Natural killer cell (primary cell): ENCODE measurements at regions not wholly inside any gene's neighbourhood (a gene's known extent, or its start where the extent isn't known, plus 50 kb on each side); places are given as distances from the start of the nearest gene placed in this dataset.

ENCODE experiments used
- ATAC-seq, 3 donors: fragments of 150-1000 bp in 2 of 3; fragments of 200-7000 bp in 1 of 3; cut with Tn5 transposase; 1 replicate in 1 of 3; 2 replicates in 2 of 3; pipeline ENCODE4 v1.10.0; 2021; ENCODE audit warnings: mild to moderate bottlenecking in 2 of 3, moderate library complexity in 2 of 3
- DNase-seq, 2 donors: peaks; one replicate each; pipeline versions ENCODE4 v3.0.0 to v3.0.0-alpha.2; 2013 to 2021; ENCODE audit warnings: mixed read lengths in 1 of 2
- H3K27ac ChIP-seq: one replicate; pipeline ENCODE4 v1.5.1; 2013; ENCODE audit warnings: mild to moderate bottlenecking, low read length
- H3K27me3 ChIP-seq: one replicate; pipeline ENCODE4 v1.6.1; 2013; ENCODE audit warnings: low read length; ENCODE audit not compliant: control insufficient read depth, insufficient read depth
- H3K36me3 ChIP-seq: one replicate; pipeline ENCODE4 v1.6.1; 2013; ENCODE audit warnings: low read length; ENCODE audit not compliant: control insufficient read depth, insufficient read depth
- H3K4me1 ChIP-seq: one replicate; pipeline ENCODE4 v1.6.1; 2013; ENCODE audit warnings: low read length; ENCODE audit not compliant: control insufficient read depth, insufficient read depth
- H3K4me3 ChIP-seq: one replicate; pipeline ENCODE4 v1.5.1; 2013; ENCODE audit warnings: low read length
- H3K9me3 ChIP-seq: one replicate; pipeline ENCODE4 v1.6.1; 2013; ENCODE audit warnings: low read length; ENCODE audit not compliant: control insufficient read depth, insufficient read depth
- H3K27ac Mint-ChIP-seq, 2 donors: one replicate each; pipeline ENCODE4 v1.8.0; 2022; ENCODE audit warnings: mild to moderate bottlenecking in 2 of 2, mixed read lengths in 2 of 2, moderate library complexity in 1 of 2
- H3K27me3 Mint-ChIP-seq, 2 donors: one replicate each; pipeline ENCODE4 v1.8.0; 2022; ENCODE audit warnings: low read depth in 2 of 2, mixed read lengths in 2 of 2
- H3K36me3 Mint-ChIP-seq: one replicate; pipeline ENCODE4 v1.8.0; 2022; ENCODE audit warnings: mixed read lengths
- H3K4me1 Mint-ChIP-seq, 2 donors: one replicate each; pipeline ENCODE4 v1.8.0; 2022; ENCODE audit warnings: mixed read lengths in 2 of 2
- H3K4me3 Mint-ChIP-seq: one replicate; pipeline ENCODE4 v1.8.0; 2022; ENCODE audit warnings: mild to moderate bottlenecking, moderate library complexity, mixed read lengths
- H3K9me3 Mint-ChIP-seq, 2 donors: one replicate each; pipeline ENCODE4 v1.8.0; 2022; ENCODE audit warnings: mixed read lengths in 2 of 2
- WGBS: methylation state at CpG from one replicate; pipeline ENCODE4 v1.1.7; 2013; ENCODE audit warnings: missing lambda C conversion rate; ENCODE audit not compliant: insufficient coverage; 5-methylcytosine and 5-hydroxymethylcytosine counted together
- intact Hi-C: fragments of 100-400 bp; cut with micrococcal nuclease; formaldehyde crosslinking; loops from one replicate; pipeline ENCODE4 v1.14.2; 2022
- TF ChIP-seq, protein P1 (sequence below): fragments of 200-600 bp; IDR thresholded peaks from one replicate; pipeline ENCODE4 v1.8.0; 2022; ENCODE audit warnings: antibody characterized with exemption

DNA sequence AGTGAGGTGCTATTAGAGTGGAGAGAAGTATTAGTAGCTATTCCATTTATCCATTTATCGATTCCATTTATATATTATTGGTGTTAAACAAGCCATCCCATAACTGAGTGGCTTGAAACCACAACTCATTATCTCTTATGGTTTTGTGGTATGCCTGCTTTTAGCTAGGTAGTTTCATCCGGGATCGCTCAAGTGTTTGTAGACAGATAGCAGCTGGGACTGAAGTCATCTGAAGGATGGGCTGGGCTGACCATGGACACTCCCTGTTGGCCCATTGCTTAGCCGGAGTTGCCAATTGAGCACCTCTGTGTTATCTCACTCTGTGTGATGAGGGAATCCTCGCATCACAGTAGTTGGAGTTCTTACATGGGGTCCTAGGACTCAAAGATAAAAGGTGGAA lies 622.5 kb downstream of the PLA2G4A start:
- Mint-ChIP-seq H3K4me1 (no peaks in the 10 kb centered on the region), H3K36me3 (no peaks in the 10 kb centered on the region), H3K27ac (no peak overlapping the region), H3K4me3 (no peak overlapping the region), H3K27me3 (no peaks in the 10 kb centered on the region), H3K9me3 (peaks cover 6 to 21% of the 10 kb centered on the region in 2 donors)
- TF ChIP-seq, protein P1, sequence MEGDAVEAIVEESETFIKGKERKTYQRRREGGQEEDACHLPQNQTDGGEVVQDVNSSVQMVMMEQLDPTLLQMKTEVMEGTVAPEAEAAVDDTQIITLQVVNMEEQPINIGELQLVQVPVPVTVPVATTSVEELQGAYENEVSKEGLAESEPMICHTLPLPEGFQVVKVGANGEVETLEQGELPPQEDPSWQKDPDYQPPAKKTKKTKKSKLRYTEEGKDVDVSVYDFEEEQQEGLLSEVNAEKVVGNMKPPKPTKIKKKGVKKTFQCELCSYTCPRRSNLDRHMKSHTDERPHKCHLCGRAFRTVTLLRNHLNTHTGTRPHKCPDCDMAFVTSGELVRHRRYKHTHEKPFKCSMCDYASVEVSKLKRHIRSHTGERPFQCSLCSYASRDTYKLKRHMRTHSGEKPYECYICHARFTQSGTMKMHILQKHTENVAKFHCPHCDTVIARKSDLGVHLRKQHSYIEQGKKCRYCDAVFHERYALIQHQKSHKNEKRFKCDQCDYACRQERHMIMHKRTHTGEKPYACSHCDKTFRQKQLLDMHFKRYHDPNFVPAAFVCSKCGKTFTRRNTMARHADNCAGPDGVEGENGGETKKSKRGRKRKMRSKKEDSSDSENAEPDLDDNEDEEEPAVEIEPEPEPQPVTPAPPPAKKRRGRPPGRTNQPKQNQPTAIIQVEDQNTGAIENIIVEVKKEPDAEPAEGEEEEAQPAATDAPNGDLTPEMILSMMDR, result no peak
- no peaks in the 10 kb centered on the region for H3K9me3 ChIP-seq
- H3K27me3 ChIP-seq, result no peaks in the 10 kb centered on the region
- intact Hi-C loops, result no loop called here
- 93% methylated on average over 4 of the region's 5 CpGs for WGBS
- H3K4me3 ChIP-seq, result no peak overlapping the region
- no peak overlapping the region for H3K27ac ChIP-seq
- ATAC-seq (no peak), DNase-seq (no peak)
- no peaks in the 10 kb centered on the region for H3K4me1 ChIP-seq
- no peaks in the 10 kb centered on the region for H3K36me3 ChIP-seq

GRCh38 chr1:187454010-187454409 lies 625.3 kb downstream of the PLA2G4A start:
- no peaks in the 10 kb centered on the region for H3K4me1 Mint-ChIP-seq
- intact Hi-C loops, result no loop called here
- Histone ChIP-seq H3K36me3 (no peaks in the 10 kb centered on the region), H3K9me3 (no peaks in the 10 kb centered on the region), H3K4me1 (no peaks in the 10 kb centered on the region), H3K4me3 (no peak overlapping the region), H3K27me3 (no peaks in the 10 kb centered on the region), H3K27ac (no peak overlapping the region)
- no peaks in the 10 kb centered on the region for H3K27me3 Mint-ChIP-seq
- H3K27ac Mint-ChIP-seq, result no peak overlapping the region
- DNase-seq, result no peak
- no CpG with 5 or more reads among the region's 3 CpGs for WGBS
- TF ChIP-seq, protein P1, result no peak
- H3K4me3 Mint-ChIP-seq, result no peak overlapping the region
- no peaks in the 10 kb centered on the region for H3K36me3 Mint-ChIP-seq
- peaks cover 6 to 23% of the 10 kb centered on the region in 2 donors for H3K9me3 Mint-ChIP-seq
- no peak for ATAC-seq

DNA sequence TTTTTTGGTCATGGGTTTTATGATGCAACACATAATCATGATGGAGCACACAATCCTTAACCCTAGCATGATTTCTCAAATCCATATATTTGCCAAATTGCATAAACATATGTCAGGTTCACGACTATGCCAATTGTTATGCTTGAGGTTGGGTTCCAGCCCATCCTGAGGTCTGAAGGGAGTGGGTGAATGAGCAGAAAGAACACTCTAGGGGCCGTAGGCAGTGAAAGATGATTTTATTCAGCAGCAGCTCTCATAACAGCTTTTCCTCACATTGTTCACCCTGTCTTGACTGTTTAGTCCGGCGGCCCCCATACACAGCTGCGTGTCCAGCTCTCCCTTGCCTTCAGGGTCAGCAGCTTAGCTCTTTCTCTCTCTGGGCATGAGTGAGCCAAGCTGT lies 627.7 kb downstream of the PLA2G4A start:
- H3K4me3 ChIP-seq, result no peak overlapping the region
- intact Hi-C loops, result no loop called here
- Mint-ChIP-seq H3K36me3 (peaks cover 6% of the 10 kb centered on the region), H3K4me1 (no peaks in the 10 kb centered on the region), H3K27ac (no peak overlapping the region), H3K4me3 (no peak overlapping the region), H3K27me3 (no peaks in the 10 kb centered on the region), H3K9me3 (peaks cover 6 to 25% of the 10 kb centered on the region in 2 donors)
- H3K4me1 ChIP-seq, result no peaks in the 10 kb centered on the region
- H3K9me3 ChIP-seq, result no peaks in the 10 kb centered on the region
- TF ChIP-seq, protein P1, result no peak
- no peak for DNase-seq
- no peak overlapping the region for H3K27ac ChIP-seq
- H3K27me3 ChIP-seq, result no peaks in the 10 kb centered on the region
- H3K36me3 ChIP-seq, result no peaks in the 10 kb centered on the region
- WGBS, result 76% methylated on average over 5 of the region's 5 CpGs
- no peak for ATAC-seq

- H3K36me3 Mint-ChIP-seq, result peaks cover 6% of the 10 kb centered on the region
- no peaks in the 10 kb centered on the region for H3K27me3 ChIP-seq
- no peaks in the 10 kb centered on the region for H3K4me1 ChIP-seq
- ATAC-seq, result no peak
- no peak for DNase-seq
- no peak overlapping the region for H3K27ac ChIP-seq
- no peaks in the 10 kb centered on the region for H3K4me1 Mint-ChIP-seq
- TF ChIP-seq, protein P1, result no peak
- no peaks in the 10 kb centered on the region for H3K36me3 ChIP-seq
- H3K27ac Mint-ChIP-seq, result no peak overlapping the region
- H3K4me3 ChIP-seq, result no peak overlapping the region
- 86% methylated on average over 2 of the region's 3 CpGs for WGBS
- H3K27me3 Mint-ChIP-seq, result no peaks in the 10 kb centered on the region
- no peak overlapping the region for H3K4me3 Mint-ChIP-seq
- no peaks in the 10 kb centered on the region for H3K9me3 ChIP-seq
- intact Hi-C loops, result no loop called here
- H3K9me3 Mint-ChIP-seq, result peaks cover 14 to 30% of the 10 kb centered on the region in 2 donors
These were observed 631.3 kb downstream of the PLA2G4A start for GRCh38 chr1:187460093-187460492.
